ENCODE measurements at regions not wholly inside any gene's neighbourhood (a gene's known extent, or its start where the extent isn't known, plus 50 kb on each side); places are given as distances from the start of the nearest gene placed in this dataset.

- no peaks in the 10 kb centered on the region; the same call in 1 of the 2 replicates for H3K4me1 ChIP-seq (ENCODE audit: insufficient read depth, low read length)
- no peaks in the 10 kb centered on the region for H3K27me3 ChIP-seq (ENCODE audit: insufficient read depth, low read length)
- 92% methylated on average over 3 of the region's 4 CpGs for WGBS
- H3K36me3 ChIP-seq (ENCODE audit: insufficient read depth, low read length): no peaks in the 10 kb centered on the region
- H3K9ac ChIP-seq (ENCODE audit: low read depth, low read length): no peak overlapping the region
- no peak overlapping the region for H3K27ac ChIP-seq (ENCODE audit: low read depth, low read length)
- H3K9me3 ChIP-seq (ENCODE audit: insufficient read depth, low read depth, low read length): peaks cover 10% of the 10 kb centered on the region
- no peak overlapping the region for H3K4me3 ChIP-seq (ENCODE audit: low read length)
Measured at GRCh38 chr15:81987628-81988027, 58.2 kb downstream of the MEX3B start.

- Histone ChIP-seq H3K9me3 (ENCODE audit: insufficient read depth, low read depth, low read length) (no peaks in the 10 kb centered on the region), H3K36me3 (ENCODE audit: insufficient read depth, low read length) (0 out of 2 replicates have a peak, but pooled peaks cover under 1% of the 10 kb centered on the region), H3K4me1 (ENCODE audit: insufficient read depth, low read length) (no peaks in the 10 kb centered on the region), H3K9ac (ENCODE audit: low read depth, low read length) (no peak overlapping the region), H3K27ac (ENCODE audit: low read depth, low read length) (no peak overlapping the region), H3K4me3 (ENCODE audit: low read length) (no peak overlapping the region), H3K27me3 (ENCODE audit: insufficient read depth, low read length) (no peaks in the 10 kb centered on the region)
- WGBS: 91% methylated on average over 9 of the region's 10 CpGs
Measured at GRCh38 chr15:81983497-81983896, 62.3 kb downstream of the MEX3B start.

- Histone ChIP-seq H3K4me1 (ENCODE audit: insufficient read depth, low read length) (no peaks in the 10 kb centered on the region), H3K4me3 (ENCODE audit: low read length) (no peak overlapping the region), H3K9ac (ENCODE audit: low read depth, low read length) (no peak overlapping the region), H3K9me3 (ENCODE audit: insufficient read depth, low read depth, low read length) (peaks cover 2% of the 10 kb centered on the region; the same call in 1 of the 2 replicates), H3K27me3 (ENCODE audit: insufficient read depth, low read length) (no peaks in the 10 kb centered on the region), H3K27ac (ENCODE audit: low read depth, low read length) (no peak overlapping the region), H3K36me3 (ENCODE audit: insufficient read depth, low read length) (0 out of 2 replicates have a peak, but pooled peaks cover 3% of the 10 kb centered on the region)
- 96% methylated on average over 5 of the region's 5 CpGs for WGBS
Measured at GRCh38 chr15:81982808-81983207, 63.0 kb downstream of the MEX3B start.

- H3K9ac ChIP-seq (ENCODE audit: low read depth, low read length): no peak overlapping the region
- H3K27me3 ChIP-seq (ENCODE audit: insufficient read depth, low read length): no peaks in the 10 kb centered on the region
- H3K27ac ChIP-seq (ENCODE audit: low read depth, low read length): no peak overlapping the region
- H3K4me3 ChIP-seq (ENCODE audit: low read length): no peak overlapping the region
- peaks cover 5% of the 10 kb centered on the region; the same call in 1 of the 2 replicates for H3K9me3 ChIP-seq (ENCODE audit: insufficient read depth, low read depth, low read length)
- no peaks in the 10 kb centered on the region for H3K4me1 ChIP-seq (ENCODE audit: insufficient read depth, low read length)
- WGBS: 76% methylated on average over 3 of the region's 3 CpGs
- 0 out of 2 replicates have a peak, but pooled peaks cover 3% of the 10 kb centered on the region for H3K36me3 ChIP-seq (ENCODE audit: insufficient read depth, low read length)
Measured at GRCh38 chr15:81981908-81982307, 63.9 kb downstream of the MEX3B start.

- Histone ChIP-seq H3K9ac (ENCODE audit: low read depth, low read length) (no peak overlapping the region), H3K27me3 (ENCODE audit: insufficient read depth, low read length) (no peaks in the 10 kb centered on the region), H3K4me1 (ENCODE audit: insufficient read depth, low read length) (no peaks in the 10 kb centered on the region), H3K36me3 (ENCODE audit: insufficient read depth, low read length) (0 out of 2 replicates have a peak, but pooled peaks cover 3% of the 10 kb centered on the region), H3K4me3 (ENCODE audit: low read length) (no peak overlapping the region), H3K9me3 (ENCODE audit: insufficient read depth, low read depth, low read length) (peaks cover 9% of the 10 kb centered on the region; the same call in 1 of the 2 replicates), H3K27ac (ENCODE audit: low read depth, low read length) (no peak overlapping the region)
- 100% methylated on average over 1 of the region's 1 CpG for WGBS
Measured at GRCh38 chr15:81977464-81977863, 68.4 kb downstream of the MEX3B start.

GRCh38 chr15:81968691-81969090 lies 77.1 kb downstream of the MEX3B start:
- Histone ChIP-seq H3K9me3 (ENCODE audit: insufficient read depth, low read depth, low read length) (no peaks in the 10 kb centered on the region), H3K9ac (ENCODE audit: low read depth, low read length) (no peak overlapping the region), H3K4me1 (ENCODE audit: insufficient read depth, low read length) (no peaks in the 10 kb centered on the region), H3K27me3 (ENCODE audit: insufficient read depth, low read length) (no peaks in the 10 kb centered on the region), H3K27ac (ENCODE audit: low read depth, low read length) (no peak overlapping the region), H3K4me3 (ENCODE audit: low read length) (no peak overlapping the region), H3K36me3 (ENCODE audit: insufficient read depth, low read length) (0 out of 2 replicates have a peak, but pooled peaks cover 13% of the 10 kb centered on the region)
- WGBS: no CpG with 5 or more reads among the region's 2 CpGs

- 92% methylated on average over 3 of the region's 3 CpGs for WGBS
- H3K36me3 ChIP-seq (ENCODE audit: insufficient read depth, low read length): 0 out of 2 replicates have a peak, but pooled peaks cover 13% of the 10 kb centered on the region
- no peak overlapping the region for H3K4me3 ChIP-seq (ENCODE audit: low read length)
- no peaks in the 10 kb centered on the region for H3K4me1 ChIP-seq (ENCODE audit: insufficient read depth, low read length)
- H3K9me3 ChIP-seq (ENCODE audit: insufficient read depth, low read depth, low read length): no peaks in the 10 kb centered on the region
- no peaks in the 10 kb centered on the region for H3K27me3 ChIP-seq (ENCODE audit: insufficient read depth, low read length)
- H3K9ac ChIP-seq (ENCODE audit: low read depth, low read length): no peak overlapping the region
- no peak overlapping the region for H3K27ac ChIP-seq (ENCODE audit: low read depth, low read length)
Measured at GRCh38 chr15:81966631-81967030, 79.2 kb downstream of the MEX3B start.

GRCh38 chr15:81962482-81962881 lies 83.3 kb downstream of the MEX3B start:
- Histone ChIP-seq H3K4me1 (ENCODE audit: insufficient read depth, low read length) (no peaks in the 10 kb centered on the region), H3K4me3 (ENCODE audit: low read length) (no peak overlapping the region), H3K9me3 (ENCODE audit: insufficient read depth, low read depth, low read length) (no peaks in the 10 kb centered on the region), H3K27ac (ENCODE audit: low read depth, low read length) (no peak overlapping the region), H3K27me3 (ENCODE audit: insufficient read depth, low read length) (no peaks in the 10 kb centered on the region), H3K9ac (ENCODE audit: low read depth, low read length) (no peak overlapping the region), H3K36me3 (ENCODE audit: insufficient read depth, low read length) (0 out of 2 replicates have a peak, but pooled peaks cover 13% of the 10 kb centered on the region)

GRCh38 chr15:81959196-81959595 lies 86.6 kb downstream of the MEX3B start:
- Histone ChIP-seq H3K9ac (ENCODE audit: low read depth, low read length) (no peak overlapping the region), H3K9me3 (ENCODE audit: insufficient read depth, low read depth, low read length) (no peaks in the 10 kb centered on the region), H3K27me3 (ENCODE audit: insufficient read depth, low read length) (no peaks in the 10 kb centered on the region), H3K4me3 (ENCODE audit: low read length) (no peak overlapping the region), H3K4me1 (ENCODE audit: insufficient read depth, low read length) (no peaks in the 10 kb centered on the region), H3K36me3 (ENCODE audit: insufficient read depth, low read length) (no peaks in the 10 kb centered on the region), H3K27ac (ENCODE audit: low read depth, low read length) (no peak overlapping the region)
- 94% methylated on average over 3 of the region's 3 CpGs for WGBS

GRCh38 chr15:81957698-81958097 lies 88.1 kb downstream of the MEX3B start:
- no peaks in the 10 kb centered on the region for H3K27me3 ChIP-seq (ENCODE audit: insufficient read depth, low read length)
- H3K9ac ChIP-seq (ENCODE audit: low read depth, low read length): no peak overlapping the region
- H3K36me3 ChIP-seq (ENCODE audit: insufficient read depth, low read length): no peaks in the 10 kb centered on the region
- WGBS: 94% methylated on average over 4 of the region's 4 CpGs
- no peaks in the 10 kb centered on the region for H3K4me1 ChIP-seq (ENCODE audit: insufficient read depth, low read length)
- H3K27ac ChIP-seq (ENCODE audit: low read depth, low read length): no peak overlapping the region
- H3K9me3 ChIP-seq (ENCODE audit: insufficient read depth, low read depth, low read length): no peaks in the 10 kb centered on the region
- H3K4me3 ChIP-seq (ENCODE audit: low read length): no peak overlapping the region

GRCh38 chr15:81955382-81956062 lies 90.3 kb downstream of the MEX3B start:
- no peak overlapping the region for H3K9ac ChIP-seq (ENCODE audit: low read depth, low read length)
- 87% methylated on average over 6 of the region's 6 CpGs for WGBS
- no peaks in the 10 kb centered on the region for H3K4me1 ChIP-seq (ENCODE audit: insufficient read depth, low read length)
- H3K27ac ChIP-seq (ENCODE audit: low read depth, low read length): no peak overlapping the region
- H3K27me3 ChIP-seq (ENCODE audit: insufficient read depth, low read length): no peaks in the 10 kb centered on the region
- H3K36me3 ChIP-seq (ENCODE audit: insufficient read depth, low read length): no peaks in the 10 kb centered on the region
- H3K4me3 ChIP-seq (ENCODE audit: low read length): no peak overlapping the region
- no peaks in the 10 kb centered on the region for H3K9me3 ChIP-seq (ENCODE audit: insufficient read depth, low read depth, low read length)
